Testis (tissue), 2 donors: ENCODE measurements at regions not wholly inside any gene's neighbourhood (a gene's known extent, or its start where the extent isn't known, plus 50 kb on each side); places are given as distances from the start of the nearest gene placed in this dataset.

Experiments
- CTCF ChIP-seq, 3 experiments: fragments of 450-650 bp in 2 of 3; fragments of 200-600 bp in 1 of 3; sonication (generic) in 1 of 3; IDR thresholded peaks; one replicate each; pipeline ENCODE4 v1.5.1; 2016 to 2019; ENCODE audit warnings: antibody characterized with exemption in 3 of 3, mild to moderate bottlenecking in 2 of 3, moderate library complexity in 1 of 3
- POLR2A ChIP-seq: fragments of 450-650 bp; IDR thresholded peaks from one replicate; pipeline ENCODE4 v1.6.1; 2017; ENCODE audit warnings: antibody characterized with exemption, mild to moderate bottlenecking, moderate library complexity

- TF ChIP-seq CTCF (IDR thresholded peaks at IDR 0.05): no peak
- TF ChIP-seq POLR2A: no peak
Observed at GRCh38 chr6:5893295-5893694, 113.4 kb downstream of the NRN1 start.
